ENCODE measurements at regions not wholly inside any gene's neighbourhood (a gene's known extent, or its start where the extent isn't known, plus 50 kb on each side); places are given as distances from the start of the nearest gene placed in this dataset.
A peak's percentile ranks its signal among the peaks of the same experiment; 100 is the strongest.

- Histone ChIP-seq H3K36me3 (no peaks in the 10 kb centered on the region), H3K4me3 (no peak overlapping the region), H3K9me3 (no peaks in the 10 kb centered on the region), H3K27me3 (no peaks in the 10 kb centered on the region), H3K27ac (no peak overlapping the region), H3K4me1 (no peaks in the 10 kb centered on the region)
- TF ChIP-seq POLR2AphosphoS5 (IDR thresholded peaks at IDR 0.05; ENCODE audit: insufficient read depth in 1 of 2, low read depth in 1 of 2): no peak
- no peak for TF ChIP-seq CTCF (IDR thresholded peaks at IDR 0.05)
- TF ChIP-seq POLR2A (IDR thresholded peaks at IDR 0.05): no peak
- peak in 1 of 2 donors; percentile 67 for DNase-seq (ENCODE audit: extremely low spot score in 2 of 2)
- intact Hi-C loops (cut with DNase I): no loop called here
Observed at GRCh38 chr18:3394648-3395047, 55.3 kb upstream of the TGIF1 start.

- H3K9me3 ChIP-seq: no peaks in the 10 kb centered on the region
- no peaks in the 10 kb centered on the region for H3K4me1 ChIP-seq
- H3K27me3 ChIP-seq: no peaks in the 10 kb centered on the region
- intact Hi-C loops (cut with DNase I): no loop called here
- DNase-seq (ENCODE audit: extremely low spot score in 2 of 2): no peak
- H3K36me3 ChIP-seq: no peaks in the 10 kb centered on the region
- TF ChIP-seq POLR2A (IDR thresholded peaks at IDR 0.05) (no peak), POLR2AphosphoS5 (IDR thresholded peaks at IDR 0.05; ENCODE audit: insufficient read depth in 1 of 2, low read depth in 1 of 2) (no peak), CTCF (IDR thresholded peaks at IDR 0.05) (no peak)
- H3K4me3 ChIP-seq: no peak overlapping the region
- H3K27ac ChIP-seq: no peak overlapping the region
Observed at GRCh38 chr18:3395466-3395865, 54.5 kb upstream of the TGIF1 start.

- no peak for DNase-seq (ENCODE audit: extremely low spot score in 2 of 2)
- intact Hi-C loops (cut with DNase I): no loop called here
- no peaks in the 10 kb centered on the region for H3K4me1 ChIP-seq
- no peaks in the 10 kb centered on the region for H3K27me3 ChIP-seq
- no peak overlapping the region for H3K27ac ChIP-seq
- TF ChIP-seq POLR2AphosphoS5 (IDR thresholded peaks at IDR 0.05; ENCODE audit: insufficient read depth in 1 of 2, low read depth in 1 of 2): no peak
- TF ChIP-seq CTCF (IDR thresholded peaks at IDR 0.05): no peak
- TF ChIP-seq POLR2A (IDR thresholded peaks at IDR 0.05): no peak
- no peak overlapping the region for H3K4me3 ChIP-seq
- H3K9me3 ChIP-seq: no peaks in the 10 kb centered on the region
- no peaks in the 10 kb centered on the region for H3K36me3 ChIP-seq
Observed at GRCh38 chr18:3397031-3397750, 52.8 kb upstream of the TGIF1 start.

GRCh38 chr18:3397786-3398185 is 52.2 kb upstream of the TGIF1 start:
- Histone ChIP-seq H3K4me3 (no peak overlapping the region), H3K4me1 (no peaks in the 10 kb centered on the region), H3K27me3 (no peaks in the 10 kb centered on the region), H3K27ac (no peak overlapping the region), H3K36me3 (no peaks in the 10 kb centered on the region), H3K9me3 (no peaks in the 10 kb centered on the region)
- intact Hi-C loops (cut with DNase I): no loop called here
- TF ChIP-seq POLR2A (IDR thresholded peaks at IDR 0.05): no peak
- no peak for TF ChIP-seq POLR2AphosphoS5 (IDR thresholded peaks at IDR 0.05; ENCODE audit: insufficient read depth in 1 of 2, low read depth in 1 of 2)
- TF ChIP-seq CTCF (IDR thresholded peaks at IDR 0.05): no peak
- DNase-seq (ENCODE audit: extremely low spot score in 2 of 2): no peak

Data from vagina (tissue), 2 donors.